ENCODE measurements at regions not wholly inside any gene's neighbourhood (a gene's known extent, or its start where the extent isn't known, plus 50 kb on each side); places are given as distances from the start of the nearest gene placed in this dataset.
"Not testable (repeated sequence)": the region's sequence is repeated elsewhere in the genome, so short reads cannot be mapped to it uniquely, and the experiment has no call there.

DNA sequence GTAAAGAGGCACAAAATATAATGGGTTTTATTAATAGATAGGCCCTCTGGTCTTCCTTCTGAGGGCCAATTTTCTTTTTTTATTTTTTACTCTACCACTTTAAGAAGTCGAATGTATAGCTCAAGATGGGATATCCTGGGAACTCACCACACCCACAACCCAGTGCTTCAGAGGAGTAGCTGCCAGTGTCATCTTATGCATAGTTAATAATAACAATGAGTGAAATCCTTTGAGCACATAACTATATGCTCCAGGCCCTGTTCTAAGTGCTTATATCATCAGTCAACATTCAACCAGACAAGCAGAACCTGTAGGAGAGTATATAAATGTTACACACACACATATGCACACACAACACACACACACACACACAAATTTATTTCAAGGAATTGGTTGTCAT, 150.3 kb upstream of the ACTBL2 start:
- Histone ChIP-seq H3K36me3 (ENCODE audit: control insufficient read depth in 4 of 4, insufficient read depth in 4 of 4, low read length in 3 of 4) (no peaks in the 10 kb centered on the region), H3K9me3 (ENCODE audit: control extremely low read depth in 1 of 5, control insufficient read depth in 4 of 5, insufficient read depth in 2 of 5, low read depth in 1 of 5, low read length in 4 of 5) (peaks cover 0 to 2% (median 0%) of the 10 kb centered on the region in 5 experiments), H3K4me3 (ENCODE audit: control insufficient read depth in 1 of 7, extremely low read depth in 1 of 7, insufficient read depth in 4 of 7, low read depth in 2 of 7, low read length in 6 of 7) (no peak overlapping the region), H3K4me1 (ENCODE audit: control extremely low read depth in 1 of 4, control insufficient read depth in 4 of 4, insufficient read depth in 4 of 4, low read length in 3 of 4) (no peaks in the 10 kb centered on the region), H3K27me3 (replicated peaks in 2 of 5; ENCODE audit: control insufficient read depth in 4 of 5, insufficient read depth in 5 of 5, low read length in 4 of 5) (no peaks in the 10 kb centered on the region), H3K27ac (ENCODE audit: insufficient read depth in 1 of 2, low read depth in 1 of 2, low read length in 2 of 2, poor library complexity in 1 of 2, severe bottlenecking in 2 of 2) (no peak overlapping the region)
- no CpG with 5 or more reads among the region's 1 CpG for WGBS (ENCODE audit: insufficient coverage)
- CTCF ChIA-PET: interaction anchor here (0.8 kb wide), 1 partner anchor 25 kb away, joined by 3 read pairs; no protein-coding TSS in a partner anchor
- DNase-seq: no peak
- POLR2A ChIA-PET: interaction anchor here (0.6 kb wide), 1 partner anchor 571 kb away, joined by 4 read pairs; no protein-coding TSS in a partner anchor

- H3K27me3 ChIP-seq (replicated peaks in 2 of 5; ENCODE audit: control insufficient read depth in 4 of 5, insufficient read depth in 5 of 5, low read length in 4 of 5); H3K36me3 ChIP-seq (ENCODE audit: control insufficient read depth in 4 of 4, insufficient read depth in 4 of 4, low read length in 3 of 4); H3K4me3 ChIP-seq (ENCODE audit: control insufficient read depth in 1 of 7, extremely low read depth in 1 of 7, insufficient read depth in 4 of 7, low read depth in 2 of 7, low read length in 6 of 7); DNase-seq; H3K4me1 ChIP-seq (ENCODE audit: control extremely low read depth in 1 of 4, control insufficient read depth in 4 of 4, insufficient read depth in 4 of 4, low read length in 3 of 4); H3K27ac ChIP-seq (ENCODE audit: insufficient read depth in 1 of 2, low read depth in 1 of 2, low read length in 2 of 2, poor library complexity in 1 of 2, severe bottlenecking in 2 of 2); POLR2A ChIA-PET; CTCF ChIA-PET; H3K9me3 ChIP-seq (ENCODE audit: control extremely low read depth in 1 of 5, control insufficient read depth in 4 of 5, insufficient read depth in 2 of 5, low read depth in 1 of 5, low read length in 4 of 5): not testable (repeated sequence)
These were observed 148.5 kb upstream of the ACTBL2 start for GRCh38 chr5:57631139-57631538.

DNA sequence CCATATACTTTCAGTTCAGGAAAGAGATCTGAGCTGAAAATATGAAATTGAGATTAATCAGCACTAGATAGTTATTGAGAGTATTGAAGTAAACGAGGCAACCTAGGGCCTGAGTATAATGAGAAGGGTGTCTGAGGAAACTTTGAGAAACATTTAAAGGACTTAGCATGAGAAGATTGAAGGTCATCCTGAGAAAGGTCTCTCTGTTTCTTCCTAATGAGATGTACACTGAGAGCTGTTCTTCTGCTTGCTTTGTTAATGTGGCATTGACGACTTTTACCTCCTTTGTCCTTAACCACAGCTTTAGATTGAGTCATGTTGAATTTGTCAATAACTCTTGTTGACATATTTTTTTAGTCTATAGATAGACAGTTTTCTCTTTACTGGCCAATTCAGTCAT, 145.1 kb upstream of the ACTBL2 start:
- Histone ChIP-seq H3K9me3 (ENCODE audit: control extremely low read depth in 1 of 5, control insufficient read depth in 4 of 5, insufficient read depth in 2 of 5, low read depth in 1 of 5, low read length in 4 of 5) (peaks cover 0 to 2% (median 0%) of the 10 kb centered on the region in 5 experiments), H3K27ac (ENCODE audit: insufficient read depth in 1 of 2, low read depth in 1 of 2, low read length in 2 of 2, poor library complexity in 1 of 2, severe bottlenecking in 2 of 2) (no peak overlapping the region), H3K4me1 (ENCODE audit: control extremely low read depth in 1 of 4, control insufficient read depth in 4 of 4, insufficient read depth in 4 of 4, low read length in 3 of 4) (no peaks in the 10 kb centered on the region), H3K27me3 (replicated peaks in 2 of 5; ENCODE audit: control insufficient read depth in 4 of 5, insufficient read depth in 5 of 5, low read length in 4 of 5) (no peaks in the 10 kb centered on the region), H3K4me3 (ENCODE audit: control insufficient read depth in 1 of 7, extremely low read depth in 1 of 7, insufficient read depth in 4 of 7, low read depth in 2 of 7, low read length in 6 of 7) (no peak overlapping the region), H3K36me3 (ENCODE audit: control insufficient read depth in 4 of 4, insufficient read depth in 4 of 4, low read length in 3 of 4) (no peaks in the 10 kb centered on the region)
- 100% methylated on average over 1 of the region's 2 CpGs for WGBS (ENCODE audit: insufficient coverage)
- CTCF ChIA-PET: no interaction called here
- no peak for DNase-seq
- POLR2A ChIA-PET: no interaction called here

- Histone ChIP-seq H3K36me3 (ENCODE audit: control insufficient read depth in 4 of 4, insufficient read depth in 4 of 4, low read length in 3 of 4) (no peaks in the 10 kb centered on the region), H3K9me3 (ENCODE audit: control extremely low read depth in 1 of 5, control insufficient read depth in 4 of 5, insufficient read depth in 2 of 5, low read depth in 1 of 5, low read length in 4 of 5) (peaks cover 0 to under 1% (median 0%) of the 10 kb centered on the region in 5 experiments), H3K4me3 (ENCODE audit: control insufficient read depth in 1 of 7, extremely low read depth in 1 of 7, insufficient read depth in 4 of 7, low read depth in 2 of 7, low read length in 6 of 7) (no peak overlapping the region), H3K4me1 (ENCODE audit: control extremely low read depth in 1 of 4, control insufficient read depth in 4 of 4, insufficient read depth in 4 of 4, low read length in 3 of 4) (no peaks in the 10 kb centered on the region), H3K27me3 (replicated peaks in 2 of 5; ENCODE audit: control insufficient read depth in 4 of 5, insufficient read depth in 5 of 5, low read length in 4 of 5) (no peaks in the 10 kb centered on the region), H3K27ac (ENCODE audit: insufficient read depth in 1 of 2, low read depth in 1 of 2, low read length in 2 of 2, poor library complexity in 1 of 2, severe bottlenecking in 2 of 2) (no peak overlapping the region)
- no CpG with 5 or more reads among the region's 1 CpG for WGBS (ENCODE audit: insufficient coverage)
- no peak for DNase-seq
- ChIA-PET POLR2A (no interaction called here), CTCF (interaction anchor here (1.5 kb wide), 1 partner anchor 9 kb away, joined by 4 read pairs; no protein-coding TSS in a partner anchor)
These were observed 144.1 kb upstream of the ACTBL2 start for GRCh38 chr5:57626703-57627102.

- DNase-seq: no peak
- Histone ChIP-seq H3K4me1 (ENCODE audit: control extremely low read depth in 1 of 4, control insufficient read depth in 4 of 4, insufficient read depth in 4 of 4, low read length in 3 of 4) (no peaks in the 10 kb centered on the region), H3K36me3 (ENCODE audit: control insufficient read depth in 4 of 4, insufficient read depth in 4 of 4, low read length in 3 of 4) (no peaks in the 10 kb centered on the region), H3K4me3 (ENCODE audit: control insufficient read depth in 1 of 7, extremely low read depth in 1 of 7, insufficient read depth in 4 of 7, low read depth in 2 of 7, low read length in 6 of 7) (no peak overlapping the region), H3K27me3 (replicated peaks in 2 of 5; ENCODE audit: control insufficient read depth in 4 of 5, insufficient read depth in 5 of 5, low read length in 4 of 5) (no peaks in the 10 kb centered on the region), H3K9me3 (ENCODE audit: control extremely low read depth in 1 of 5, control insufficient read depth in 4 of 5, insufficient read depth in 2 of 5, low read depth in 1 of 5, low read length in 4 of 5) (peaks cover 0 to 3% (median 1%) of the 10 kb centered on the region in 5 experiments), H3K27ac (ENCODE audit: insufficient read depth in 1 of 2, low read depth in 1 of 2, low read length in 2 of 2, poor library complexity in 1 of 2, severe bottlenecking in 2 of 2) (no peak overlapping the region)
- POLR2A ChIA-PET: no interaction called here
- CTCF ChIA-PET: no interaction called here
- 100% methylated on average over 2 of the region's 3 CpGs for WGBS (ENCODE audit: insufficient coverage)
These were observed 139.0 kb upstream of the ACTBL2 start for GRCh38 chr5:57621624-57622023.

GRCh38 chr5:57618767-57619381, 136.3 kb upstream of the ACTBL2 start:
- 100% methylated on average over 1 of the region's 4 CpGs for WGBS (ENCODE audit: insufficient coverage)
- POLR2A ChIA-PET: no interaction called here
- Histone ChIP-seq H3K27me3 (replicated peaks in 2 of 5; ENCODE audit: control insufficient read depth in 4 of 5, insufficient read depth in 5 of 5, low read length in 4 of 5) (no peaks in the 10 kb centered on the region), H3K36me3 (ENCODE audit: control insufficient read depth in 4 of 4, insufficient read depth in 4 of 4, low read length in 3 of 4) (no peaks in the 10 kb centered on the region), H3K4me1 (ENCODE audit: control extremely low read depth in 1 of 4, control insufficient read depth in 4 of 4, insufficient read depth in 4 of 4, low read length in 3 of 4) (no peaks in the 10 kb centered on the region), H3K9me3 (ENCODE audit: control extremely low read depth in 1 of 5, control insufficient read depth in 4 of 5, insufficient read depth in 2 of 5, low read depth in 1 of 5, low read length in 4 of 5) (peaks cover 0 to 3% (median 1%) of the 10 kb centered on the region in 5 experiments), H3K27ac (ENCODE audit: insufficient read depth in 1 of 2, low read depth in 1 of 2, low read length in 2 of 2, poor library complexity in 1 of 2, severe bottlenecking in 2 of 2) (no peak overlapping the region), H3K4me3 (ENCODE audit: control insufficient read depth in 1 of 7, extremely low read depth in 1 of 7, insufficient read depth in 4 of 7, low read depth in 2 of 7, low read length in 6 of 7) (no peak overlapping the region)
- CTCF ChIA-PET: no interaction called here
- DNase-seq: no peak

DNA sequence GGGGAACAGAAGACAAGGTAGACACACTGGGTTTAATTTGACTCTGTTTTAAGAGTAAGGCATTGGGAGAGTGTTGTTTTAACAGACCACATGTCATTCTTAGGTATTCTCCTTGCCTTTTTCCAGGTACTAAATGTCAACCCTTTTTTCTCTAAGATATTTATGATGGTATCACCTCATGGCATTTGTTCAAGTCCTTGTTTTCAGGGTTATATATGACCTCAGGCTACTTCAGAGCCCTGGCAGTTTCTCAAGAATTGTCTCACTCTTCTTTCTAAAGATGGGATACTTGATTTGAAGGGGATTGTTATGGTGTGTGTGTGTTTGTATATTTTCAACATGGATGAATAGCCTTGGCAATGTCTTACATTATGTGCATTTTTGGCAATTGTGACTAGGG, 131.1 kb upstream of the ACTBL2 start:
- H3K27me3 ChIP-seq (replicated peaks in 2 of 5; ENCODE audit: control insufficient read depth in 4 of 5, insufficient read depth in 5 of 5, low read length in 4 of 5): no peaks in the 10 kb centered on the region
- ChIA-PET CTCF (no interaction called here), POLR2A (no interaction called here)
- no peak for DNase-seq
- H3K4me1 ChIP-seq (ENCODE audit: control extremely low read depth in 1 of 4, control insufficient read depth in 4 of 4, insufficient read depth in 4 of 4, low read length in 3 of 4): peaks cover 0 to 10% (median 5%) of the 10 kb centered on the region in 4 experiments
- peaks cover 0 to 1% (median 0%) of the 10 kb centered on the region in 5 experiments for H3K9me3 ChIP-seq (ENCODE audit: control extremely low read depth in 1 of 5, control insufficient read depth in 4 of 5, insufficient read depth in 2 of 5, low read depth in 1 of 5, low read length in 4 of 5)
- no peaks in the 10 kb centered on the region for H3K36me3 ChIP-seq (ENCODE audit: control insufficient read depth in 4 of 4, insufficient read depth in 4 of 4, low read length in 3 of 4)
- H3K4me3 ChIP-seq (ENCODE audit: control insufficient read depth in 1 of 7, extremely low read depth in 1 of 7, insufficient read depth in 4 of 7, low read depth in 2 of 7, low read length in 6 of 7): no peak overlapping the region
- H3K27ac ChIP-seq (ENCODE audit: insufficient read depth in 1 of 2, low read depth in 1 of 2, low read length in 2 of 2, poor library complexity in 1 of 2, severe bottlenecking in 2 of 2): no peak overlapping the region

Data from common myeloid progenitor, CD34-positive (primary cell).